ENCODE measurements at regions not wholly inside any gene's neighbourhood (a gene's known extent, or its start where the extent isn't known, plus 50 kb on each side); places are given as distances from the start of the nearest gene placed in this dataset.

GRCh38 chr4:153120235-153120634, 84.0 kb upstream of the TRIM2 start:
- Mint-ChIP-seq H3K27me3 (ENCODE audit: unreplicated experiment) (no peaks in the 10 kb centered on the region), H3K9me3 (ENCODE audit: unreplicated experiment) (no peaks in the 10 kb centered on the region), H3K36me3 (ENCODE audit: unreplicated experiment) (no peaks in the 10 kb centered on the region), H3K27ac (ENCODE audit: unreplicated experiment) (no peak overlapping the region), H3K4me1 (ENCODE audit: unreplicated experiment) (peaks cover 7% of the 10 kb centered on the region), H3K4me3 (ENCODE audit: unreplicated experiment) (no peak overlapping the region)
- no peak for TF ChIP-seq CTCF (IDR thresholded peaks at IDR 0.05)
- no peak for DNase-seq (ENCODE audit: extremely low spot score, unreplicated experiment)

GRCh38 chr4:153122855-153123254, 81.4 kb upstream of the TRIM2 start:
- Mint-ChIP-seq H3K9me3 (ENCODE audit: unreplicated experiment) (no peaks in the 10 kb centered on the region), H3K27me3 (ENCODE audit: unreplicated experiment) (no peaks in the 10 kb centered on the region), H3K4me3 (ENCODE audit: unreplicated experiment) (no peak overlapping the region), H3K36me3 (ENCODE audit: unreplicated experiment) (no peaks in the 10 kb centered on the region), H3K27ac (ENCODE audit: unreplicated experiment) (no peak overlapping the region), H3K4me1 (ENCODE audit: unreplicated experiment) (peaks cover 11% of the 10 kb centered on the region)
- DNase-seq (ENCODE audit: extremely low spot score, unreplicated experiment), result no peak
- no peak for TF ChIP-seq CTCF (IDR thresholded peaks at IDR 0.05)

- H3K4me3 Mint-ChIP-seq (ENCODE audit: unreplicated experiment), result no peak overlapping the region
- no peak overlapping the region for H3K27ac Mint-ChIP-seq (ENCODE audit: unreplicated experiment)
- no peaks in the 10 kb centered on the region for H3K27me3 Mint-ChIP-seq (ENCODE audit: unreplicated experiment)
- TF ChIP-seq CTCF (IDR thresholded peaks at IDR 0.05), result no peak
- H3K36me3 Mint-ChIP-seq (ENCODE audit: unreplicated experiment), result no peaks in the 10 kb centered on the region
- H3K9me3 Mint-ChIP-seq (ENCODE audit: unreplicated experiment), result no peaks in the 10 kb centered on the region
- no peak for DNase-seq (ENCODE audit: extremely low spot score, unreplicated experiment)
- peaks cover 13% of the 10 kb centered on the region for H3K4me1 Mint-ChIP-seq (ENCODE audit: unreplicated experiment)
Measured at GRCh38 chr4:153126137-153126536, 78.1 kb upstream of the TRIM2 start.

DNA sequence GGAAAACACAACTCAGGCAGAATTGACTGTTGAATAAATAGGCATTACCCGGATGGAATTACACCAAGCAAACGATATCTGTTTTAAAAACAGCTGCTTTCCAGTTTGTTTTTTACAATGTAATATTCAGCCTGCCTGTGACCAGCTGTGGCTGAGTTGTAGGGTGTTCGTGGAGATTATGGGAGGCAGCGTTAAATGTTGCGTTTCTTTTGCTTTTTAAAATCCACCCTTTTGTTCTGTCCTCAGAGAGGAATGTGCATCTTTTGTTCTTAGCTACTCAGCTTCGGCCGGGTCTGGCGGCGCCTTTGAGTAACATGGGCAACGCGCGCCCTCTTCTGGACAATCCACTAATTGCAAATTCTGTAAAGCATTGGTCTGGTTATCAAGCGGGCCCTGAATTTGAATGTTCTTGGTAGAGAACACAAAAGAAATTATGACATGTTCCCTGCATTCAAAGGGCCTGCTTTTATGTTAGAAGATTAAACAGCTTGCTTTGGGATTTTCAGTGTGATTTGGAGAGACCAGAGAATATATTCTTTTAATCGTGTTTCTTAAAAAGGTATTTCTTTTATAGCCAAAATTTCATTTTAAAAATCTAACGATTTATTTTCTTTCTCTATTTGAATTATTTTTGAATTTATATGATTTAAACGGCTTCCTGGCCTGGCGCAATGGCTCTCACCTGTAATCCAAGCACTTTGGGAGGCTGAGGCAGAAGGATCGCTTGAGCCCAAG, 76.3 kb upstream of the TRIM2 start:
- H3K27ac Mint-ChIP-seq (ENCODE audit: unreplicated experiment), result no peak overlapping the region
- H3K27me3 Mint-ChIP-seq (ENCODE audit: unreplicated experiment), result no peaks in the 10 kb centered on the region
- H3K9me3 Mint-ChIP-seq (ENCODE audit: unreplicated experiment), result no peaks in the 10 kb centered on the region
- peaks cover 8% of the 10 kb centered on the region for H3K4me1 Mint-ChIP-seq (ENCODE audit: unreplicated experiment)
- no peaks in the 10 kb centered on the region for H3K36me3 Mint-ChIP-seq (ENCODE audit: unreplicated experiment)
- DNase-seq (ENCODE audit: extremely low spot score, unreplicated experiment), result peak; percentile 93
- peak overlapping the region; percentile 50 for H3K4me3 Mint-ChIP-seq (ENCODE audit: unreplicated experiment)
- peak; percentile 88 for TF ChIP-seq CTCF (IDR thresholded peaks at IDR 0.05)

- H3K27me3 Mint-ChIP-seq (ENCODE audit: unreplicated experiment), result no peaks in the 10 kb centered on the region
- H3K4me3 Mint-ChIP-seq (ENCODE audit: unreplicated experiment), result no peak overlapping the region
- TF ChIP-seq CTCF (IDR thresholded peaks at IDR 0.05), result peak; percentile 29
- no peaks in the 10 kb centered on the region for H3K9me3 Mint-ChIP-seq (ENCODE audit: unreplicated experiment)
- no peak for DNase-seq (ENCODE audit: extremely low spot score, unreplicated experiment)
- H3K4me1 Mint-ChIP-seq (ENCODE audit: unreplicated experiment), result peaks cover 10% of the 10 kb centered on the region
- H3K27ac Mint-ChIP-seq (ENCODE audit: unreplicated experiment), result no peak overlapping the region
- H3K36me3 Mint-ChIP-seq (ENCODE audit: unreplicated experiment), result no peaks in the 10 kb centered on the region
Measured at GRCh38 chr4:153131596-153131995, 72.6 kb upstream of the TRIM2 start.

Measured in osteocyte (in vitro differentiated cells).